A673 (cell line): ENCODE measurements at regions not wholly inside any gene's neighbourhood (a gene's known extent, or its start where the extent isn't known, plus 50 kb on each side); places are given as distances from the start of the nearest gene placed in this dataset.

Experiments used
- EZH2 ChIP-seq: fragments of 200-600 bp; sonication (generic); IDR thresholded peaks from 2 replicates; pipeline ENCODE4 v1.6.1; 2017; ENCODE audit warnings: borderline replicate concordance, low read depth, mild to moderate bottlenecking, mixed read lengths, antibody characterized with exemption, low read length; ENCODE audit not compliant: poor library complexity, severe bottlenecking
- TF ChIP-seq, protein P1 (sequence below): fragments of 300-800, 200-600 bp; sonication (generic); conservative IDR thresholded peaks from 2 replicates; pipeline ENCODE4 v1.5.1; 2017; ENCODE audit warnings: low read depth, mild to moderate bottlenecking, antibody characterized with exemption, low read length, moderate library complexity, mixed read lengths

DNA sequence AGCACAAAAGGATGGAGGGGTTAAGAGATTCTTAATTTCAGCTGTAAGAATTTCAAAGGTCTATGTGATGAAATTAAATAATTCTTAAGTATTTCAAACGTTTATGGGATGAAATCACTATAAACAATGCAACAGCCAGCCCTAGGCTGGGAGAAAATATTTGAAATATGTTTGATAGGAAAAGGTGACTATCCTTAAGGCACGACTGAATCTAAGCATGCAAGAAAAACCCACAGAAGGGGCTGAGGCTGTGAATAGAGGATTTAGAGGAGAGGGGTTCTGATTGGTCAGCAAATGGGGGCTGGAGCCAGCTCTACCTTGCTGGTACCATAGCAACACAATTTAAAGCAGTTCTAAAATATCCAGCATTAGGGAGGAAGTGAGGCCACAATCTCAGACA, 220.8 kb upstream of the ATP10A start:
- TF ChIP-seq EZH2: no peak
- TF ChIP-seq, protein P1, sequence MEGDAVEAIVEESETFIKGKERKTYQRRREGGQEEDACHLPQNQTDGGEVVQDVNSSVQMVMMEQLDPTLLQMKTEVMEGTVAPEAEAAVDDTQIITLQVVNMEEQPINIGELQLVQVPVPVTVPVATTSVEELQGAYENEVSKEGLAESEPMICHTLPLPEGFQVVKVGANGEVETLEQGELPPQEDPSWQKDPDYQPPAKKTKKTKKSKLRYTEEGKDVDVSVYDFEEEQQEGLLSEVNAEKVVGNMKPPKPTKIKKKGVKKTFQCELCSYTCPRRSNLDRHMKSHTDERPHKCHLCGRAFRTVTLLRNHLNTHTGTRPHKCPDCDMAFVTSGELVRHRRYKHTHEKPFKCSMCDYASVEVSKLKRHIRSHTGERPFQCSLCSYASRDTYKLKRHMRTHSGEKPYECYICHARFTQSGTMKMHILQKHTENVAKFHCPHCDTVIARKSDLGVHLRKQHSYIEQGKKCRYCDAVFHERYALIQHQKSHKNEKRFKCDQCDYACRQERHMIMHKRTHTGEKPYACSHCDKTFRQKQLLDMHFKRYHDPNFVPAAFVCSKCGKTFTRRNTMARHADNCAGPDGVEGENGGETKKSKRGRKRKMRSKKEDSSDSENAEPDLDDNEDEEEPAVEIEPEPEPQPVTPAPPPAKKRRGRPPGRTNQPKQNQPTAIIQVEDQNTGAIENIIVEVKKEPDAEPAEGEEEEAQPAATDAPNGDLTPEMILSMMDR: no peak
